Mucosa of descending colon (tissue), 3 donors: ENCODE measurements at regions not wholly inside any gene's neighbourhood (a gene's known extent, or its start where the extent isn't known, plus 50 kb on each side); places are given as distances from the start of the nearest gene placed in this dataset.
"Not testable (repeated sequence)": the region's sequence is repeated elsewhere in the genome, so short reads cannot be mapped to it uniquely, and the experiment has no call there.

Experiments used
- ATAC-seq: fragments of 200-7000 bp; cut with Tn5 transposase; one replicate; pipeline ENCODE4 v1.9.1; 2020; ENCODE audit warnings: mild to moderate bottlenecking, moderate library complexity
- DNase-seq, 3 donors: peaks; one replicate each; pipeline ENCODE4 v3.0.0-alpha.2; 2020
- H3K36me3 ChIP-seq: fragments of 200-600 bp; one replicate; pipeline ENCODE4 v1.8.0; 2021; ENCODE audit warnings: low read depth, mild to moderate bottlenecking
- H3K4me1 ChIP-seq: fragments of 200-600 bp; one replicate; pipeline ENCODE4 v1.8.0; 2021; ENCODE audit warnings: low read depth, mild to moderate bottlenecking
- H3K4me3 ChIP-seq: fragments of 200-600 bp; one replicate; pipeline ENCODE4 v1.8.0; 2021; ENCODE audit warnings: mild to moderate bottlenecking
- H3K9me3 ChIP-seq: fragments of 200-600 bp; one replicate; pipeline ENCODE4 v1.8.0; 2021; ENCODE audit warnings: mild to moderate bottlenecking
- CTCF ChIP-seq: fragments of 200-600 bp; IDR thresholded peaks from one replicate; pipeline ENCODE4 v1.8.0; 2022; ENCODE audit warnings: antibody characterized with exemption, mild to moderate bottlenecking
- intact Hi-C, 2 donors: fragments of 100-400 bp; cut with DNase I in 1 of 2; cut with micrococcal nuclease in 1 of 2; formaldehyde crosslinking; loops; one replicate each; pipeline versions ENCODE4 v1.11.0 to v1.11.1; 2022; cut with DNase I, micrococcal nuclease
- donor health status: DM: no; HTN: no; CAD: no; lungs with moderate emphysema.
- donor health status: DM: no; HTN: no; CAD: no.
- donor health status: DM: no; HTN: yes; CAD: no.

DNA sequence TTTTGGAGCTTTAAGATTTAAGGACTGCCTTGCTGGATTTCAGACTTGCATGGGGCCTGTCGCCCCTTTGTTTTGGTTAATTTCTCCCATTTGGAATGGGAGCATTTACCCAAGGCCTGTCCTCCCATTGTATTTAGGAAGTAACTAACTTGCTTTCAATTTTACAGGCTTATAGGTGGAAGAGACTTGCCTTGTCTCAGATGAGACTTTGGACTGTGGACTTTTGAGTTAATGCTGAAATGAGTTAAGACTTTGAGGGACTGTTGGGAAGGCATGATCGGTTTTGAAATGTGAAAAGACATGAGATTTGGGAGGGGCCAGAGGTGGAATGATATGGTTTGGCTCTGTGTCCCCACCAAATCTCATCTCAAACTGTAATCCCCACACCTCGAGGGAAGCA, 56.5 kb upstream of the TNFSF10 start:
- ATAC-seq, H3K4me3 ChIP-seq, intact Hi-C loops, H3K9me3 ChIP-seq, H3K4me1 ChIP-seq, H3K36me3 ChIP-seq, DNase-seq: not testable (repeated sequence)

DNA sequence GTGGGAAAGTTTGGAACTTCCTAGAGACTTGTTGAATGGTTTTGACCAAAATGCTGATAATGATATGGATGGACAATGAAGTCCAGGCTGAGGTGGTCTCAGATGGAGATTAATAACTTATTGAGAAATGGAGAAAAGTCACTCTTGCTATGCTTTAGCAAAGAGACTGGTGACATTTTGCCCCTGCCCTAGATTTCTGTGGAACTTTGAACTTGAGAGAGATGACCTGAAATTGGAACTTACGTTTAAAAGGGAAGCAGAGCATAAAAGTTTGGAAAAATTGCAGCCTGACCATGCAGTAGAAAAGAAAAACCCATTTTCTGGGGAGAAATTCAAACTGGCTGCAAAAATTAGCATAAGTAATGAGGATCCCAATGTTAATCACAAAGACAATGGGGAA, 55.5 kb upstream of the TNFSF10 start:
- ATAC-seq, intact Hi-C loops, H3K9me3 ChIP-seq, H3K4me3 ChIP-seq, DNase-seq, H3K36me3 ChIP-seq, H3K4me1 ChIP-seq: not testable (repeated sequence)

DNA sequence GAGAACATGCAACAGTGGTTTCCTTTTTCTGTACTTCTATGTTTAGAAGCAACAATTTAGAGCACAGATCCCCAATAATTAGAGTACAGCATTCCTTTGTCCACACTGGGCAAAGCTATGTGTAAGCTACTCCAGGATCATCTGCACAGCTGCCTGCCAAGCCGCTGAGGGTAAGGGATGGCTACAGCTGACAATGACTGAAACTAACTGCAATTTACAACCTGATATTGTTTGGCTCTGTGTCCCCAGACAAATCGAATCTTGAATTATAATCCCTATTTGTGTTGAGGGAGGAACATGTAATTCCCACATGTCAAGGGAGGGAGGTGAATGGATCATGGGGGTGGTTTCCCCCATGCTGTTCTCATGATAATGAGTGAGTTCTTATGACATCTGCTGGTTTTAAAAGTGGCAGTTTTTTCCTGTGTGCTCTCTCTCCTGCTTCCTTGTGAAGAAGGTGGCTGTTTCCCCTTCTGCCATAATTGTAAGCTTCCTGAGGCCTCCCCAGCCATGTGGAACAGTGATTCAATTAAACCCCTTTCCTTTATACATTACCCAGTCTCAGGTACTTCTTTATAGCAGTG, 54.8 kb upstream of the TNFSF10 start:
- DNase-seq (no peak), ATAC-seq (peak; percentile 15)
- intact Hi-C loops: no loop called here
- TF ChIP-seq CTCF: no peak
- no peaks in the 10 kb centered on the region for H3K36me3 ChIP-seq
- no peaks in the 10 kb centered on the region for H3K9me3 ChIP-seq
- H3K4me1 ChIP-seq: peaks cover 4% of the 10 kb centered on the region
- no peak overlapping the region for H3K4me3 ChIP-seq

GRCh38 chr3:172575375-172575774, 52.1 kb upstream of the TNFSF10 start:
- peaks cover 4% of the 10 kb centered on the region for H3K4me1 ChIP-seq
- H3K9me3 ChIP-seq: peaks cover 4% of the 10 kb centered on the region
- no peaks in the 10 kb centered on the region for H3K36me3 ChIP-seq
- DNase-seq (no peak), ATAC-seq (no peak)
- TF ChIP-seq CTCF: no peak
- intact Hi-C loops: no loop called here
- H3K4me3 ChIP-seq: no peak overlapping the region

GRCh38 chr3:172573422-172573821, 50.2 kb upstream of the TNFSF10 start:
- no peak for DNase-seq
- peaks cover 4% of the 10 kb centered on the region for H3K9me3 ChIP-seq
- intact Hi-C loops: no loop called here
- no peak for ATAC-seq
- no peak overlapping the region for H3K4me3 ChIP-seq
- no peaks in the 10 kb centered on the region for H3K36me3 ChIP-seq
- H3K4me1 ChIP-seq: no peaks in the 10 kb centered on the region
- TF ChIP-seq CTCF: no peak
